Activated CD8-positive, alpha-beta T cell treated with anti-CD3 and anti-CD28 coated beads for 36 hours (primary cell): ENCODE measurements at regions not wholly inside any gene's neighbourhood (a gene's known extent, or its start where the extent isn't known, plus 50 kb on each side); places are given as distances from the start of the nearest gene placed in this dataset.

ENCODE experiments used
- ATAC-seq: fragments of 200-7000 bp; cut with Tn5 transposase; one replicate; pipeline ENCODE4 v1.10.0; 2021; ENCODE audit warnings: mild to moderate bottlenecking, moderate library complexity
- CTCF ChIA-PET: fragments of 350-600 bp; sonication (Branson Sonifier 250); formaldehyde crosslinking; loops from one replicate; lab custom pipeline; 2021; ENCODE audit warnings: antibody characterized with exemption; lab: Charles Lee
- POLR2A ChIA-PET: fragments of 350-600 bp; sonication (Branson Sonifier 250); formaldehyde crosslinking; loops from one replicate; lab custom pipeline; 2021; ENCODE audit warnings: antibody characterized with exemption; lab: Charles Lee
- DNase-seq: peaks from one replicate; pipeline ENCODE4 v3.0.0-alpha.2; 2020
- H3K27ac Mint-ChIP-seq: one replicate; pipeline ENCODE4 v1.8.0; 2021; ENCODE audit warnings: mild to moderate bottlenecking, mixed read lengths
- H3K27me3 Mint-ChIP-seq: one replicate; pipeline ENCODE4 v1.8.0; 2021; ENCODE audit warnings: mixed read lengths
- H3K36me3 Mint-ChIP-seq: one replicate; pipeline ENCODE4 v1.8.0; 2021; ENCODE audit warnings: low read depth, mixed read lengths
- H3K4me1 Mint-ChIP-seq: one replicate; pipeline ENCODE4 v1.8.0; 2021; ENCODE audit warnings: low read depth, mixed read lengths
- H3K4me3 Mint-ChIP-seq: one replicate; pipeline ENCODE4 v1.8.0; 2021; ENCODE audit warnings: mild to moderate bottlenecking, moderate library complexity, mixed read lengths
- H3K9me3 Mint-ChIP-seq: one replicate; pipeline ENCODE4 v1.8.0; 2021; ENCODE audit warnings: mixed read lengths
- intact Hi-C: fragments of 100-400 bp; cut with micrococcal nuclease; formaldehyde crosslinking; loops from one replicate; pipeline ENCODE4 v1.10.0; 2022
- TF ChIP-seq, protein P1 (sequence below): fragments of 200-600 bp; IDR thresholded peaks from one replicate; pipeline ENCODE4 v1.8.0; 2022; ENCODE audit warnings: antibody characterized with exemption, mild to moderate bottlenecking

DNA sequence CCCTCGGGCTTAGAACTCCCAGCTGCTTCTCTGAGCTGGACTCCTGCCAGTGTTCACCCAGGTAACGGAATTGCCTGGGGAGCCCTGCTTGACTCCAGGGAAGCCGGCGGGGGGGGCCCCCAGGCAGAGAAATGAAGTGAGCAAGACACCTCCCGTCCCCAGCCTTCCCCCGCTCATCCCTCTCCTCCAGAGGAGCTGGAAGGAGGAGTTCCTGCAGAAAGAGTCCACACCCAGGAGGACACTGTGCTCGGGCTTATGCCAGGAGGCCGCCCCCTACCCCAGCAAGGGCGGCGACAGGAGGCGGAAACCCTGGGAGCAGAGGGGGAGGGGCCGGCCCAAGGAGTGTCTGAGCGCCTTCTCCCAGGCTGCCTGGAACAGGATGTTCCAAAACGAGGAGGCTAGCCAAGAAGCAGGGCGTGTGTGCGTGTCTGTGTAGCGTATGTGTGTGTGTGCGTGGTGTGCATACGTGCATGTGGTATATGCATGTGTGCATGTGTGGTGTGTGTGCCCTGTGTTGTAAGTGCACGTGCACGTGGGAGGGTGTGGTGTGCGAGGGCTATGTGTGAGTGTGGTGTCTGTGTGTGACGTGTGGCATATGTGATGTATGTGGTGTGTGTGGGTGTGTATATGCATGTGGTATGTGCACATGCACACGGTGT, 511.3 kb downstream of the SHQ1 start:
- H3K4me1 Mint-ChIP-seq, result peaks cover 5% of the 10 kb centered on the region
- CTCF ChIA-PET, result no interaction called here
- no peak overlapping the region for H3K27ac Mint-ChIP-seq
- POLR2A ChIA-PET, result interaction anchor here (1.3 kb wide), 1 partner anchor 11 kb away, joined by 3 read pairs; no protein-coding TSS in a partner anchor
- H3K4me3 Mint-ChIP-seq, result no peak overlapping the region
- no peaks in the 10 kb centered on the region for H3K9me3 Mint-ChIP-seq
- ATAC-seq, result no peak
- H3K36me3 Mint-ChIP-seq, result no peaks in the 10 kb centered on the region
- TF ChIP-seq, protein P1, sequence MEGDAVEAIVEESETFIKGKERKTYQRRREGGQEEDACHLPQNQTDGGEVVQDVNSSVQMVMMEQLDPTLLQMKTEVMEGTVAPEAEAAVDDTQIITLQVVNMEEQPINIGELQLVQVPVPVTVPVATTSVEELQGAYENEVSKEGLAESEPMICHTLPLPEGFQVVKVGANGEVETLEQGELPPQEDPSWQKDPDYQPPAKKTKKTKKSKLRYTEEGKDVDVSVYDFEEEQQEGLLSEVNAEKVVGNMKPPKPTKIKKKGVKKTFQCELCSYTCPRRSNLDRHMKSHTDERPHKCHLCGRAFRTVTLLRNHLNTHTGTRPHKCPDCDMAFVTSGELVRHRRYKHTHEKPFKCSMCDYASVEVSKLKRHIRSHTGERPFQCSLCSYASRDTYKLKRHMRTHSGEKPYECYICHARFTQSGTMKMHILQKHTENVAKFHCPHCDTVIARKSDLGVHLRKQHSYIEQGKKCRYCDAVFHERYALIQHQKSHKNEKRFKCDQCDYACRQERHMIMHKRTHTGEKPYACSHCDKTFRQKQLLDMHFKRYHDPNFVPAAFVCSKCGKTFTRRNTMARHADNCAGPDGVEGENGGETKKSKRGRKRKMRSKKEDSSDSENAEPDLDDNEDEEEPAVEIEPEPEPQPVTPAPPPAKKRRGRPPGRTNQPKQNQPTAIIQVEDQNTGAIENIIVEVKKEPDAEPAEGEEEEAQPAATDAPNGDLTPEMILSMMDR, result no peak
- intact Hi-C loops, result no loop called here
- no peaks in the 10 kb centered on the region for H3K27me3 Mint-ChIP-seq
- DNase-seq, result peak; percentile 26

DNA sequence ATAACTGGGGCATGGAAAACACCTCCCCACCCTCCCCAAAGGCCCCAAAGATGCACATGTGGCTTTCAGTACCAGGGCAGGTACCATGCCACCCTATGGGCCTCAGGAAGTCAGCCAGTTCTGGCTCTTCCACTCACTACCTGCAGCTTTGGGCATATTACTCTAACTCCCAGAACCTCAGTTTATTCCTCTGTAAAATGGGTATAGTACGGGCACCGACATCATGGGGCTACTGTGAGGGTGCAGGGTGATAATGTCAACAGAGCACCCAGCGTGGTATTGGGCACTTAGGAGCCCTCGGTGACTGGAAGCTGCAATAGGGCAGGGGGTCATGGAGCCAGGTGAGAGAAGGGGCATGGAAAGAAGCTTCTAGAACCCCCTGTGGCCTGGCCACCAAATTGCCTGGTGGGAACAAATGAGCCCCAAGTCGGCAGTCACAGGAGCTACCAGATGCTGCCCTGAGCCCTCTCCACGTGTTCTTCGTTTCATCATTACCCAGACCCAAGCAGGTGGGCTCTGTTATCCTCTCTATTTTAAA, 512.1 kb downstream of the SHQ1 start:
- ATAC-seq, result no peak
- TF ChIP-seq, protein P1, result no peak
- ChIA-PET CTCF (no interaction called here), POLR2A (interaction anchor here (1.3 kb wide), 1 partner anchor 12 kb away, joined by 3 read pairs; no protein-coding TSS in a partner anchor)
- intact Hi-C loops, result no loop called here
- Mint-ChIP-seq H3K36me3 (no peaks in the 10 kb centered on the region), H3K4me1 (peaks cover 5% of the 10 kb centered on the region), H3K9me3 (no peaks in the 10 kb centered on the region), H3K27ac (no peak overlapping the region), H3K27me3 (no peaks in the 10 kb centered on the region), H3K4me3 (no peak overlapping the region)
- DNase-seq, result no peak

DNA sequence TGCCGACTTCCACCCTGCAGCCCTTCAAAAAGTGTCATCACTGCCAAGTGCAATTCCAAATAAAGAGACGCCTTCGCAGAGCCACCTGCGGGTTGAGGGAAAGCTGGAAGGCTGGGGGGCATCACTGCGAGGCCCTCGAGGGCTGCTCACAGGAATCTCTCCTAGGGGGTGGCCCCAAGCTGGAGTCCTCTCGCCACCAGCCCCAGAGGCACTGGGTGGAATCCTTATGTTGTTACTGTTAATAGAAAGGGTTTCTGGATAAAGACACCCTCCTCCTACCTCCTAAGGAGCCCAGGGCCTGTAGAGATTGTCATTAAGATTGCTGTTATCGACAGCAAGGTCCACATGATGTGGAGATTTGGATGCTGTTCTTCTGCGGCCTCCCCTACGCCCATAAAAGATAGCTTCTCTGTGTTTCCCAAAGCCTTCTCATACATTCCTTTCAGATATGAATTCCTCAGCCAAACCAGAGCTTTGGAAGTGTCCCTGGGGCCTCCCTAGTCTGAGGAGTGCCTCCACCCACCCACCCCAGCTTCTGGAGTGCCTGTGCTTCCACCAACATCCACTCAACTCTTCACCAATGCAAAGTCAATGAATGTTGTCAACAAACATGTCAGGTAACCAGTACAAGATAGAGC, 512.7 kb downstream of the SHQ1 start:
- ATAC-seq (no peak), DNase-seq (no peak)
- Mint-ChIP-seq H3K4me1 (peaks cover under 1% of the 10 kb centered on the region), H3K36me3 (no peaks in the 10 kb centered on the region), H3K9me3 (no peaks in the 10 kb centered on the region), H3K4me3 (no peak overlapping the region), H3K27me3 (peaks cover 2% of the 10 kb centered on the region), H3K27ac (no peak overlapping the region)
- ChIA-PET POLR2A (interaction anchor here (1.3 kb wide), 1 partner anchor 13 kb away, joined by 3 read pairs; no protein-coding TSS in a partner anchor), CTCF (no interaction called here)
- TF ChIP-seq, protein P1, result no peak
- intact Hi-C loops, result no loop called here

DNA sequence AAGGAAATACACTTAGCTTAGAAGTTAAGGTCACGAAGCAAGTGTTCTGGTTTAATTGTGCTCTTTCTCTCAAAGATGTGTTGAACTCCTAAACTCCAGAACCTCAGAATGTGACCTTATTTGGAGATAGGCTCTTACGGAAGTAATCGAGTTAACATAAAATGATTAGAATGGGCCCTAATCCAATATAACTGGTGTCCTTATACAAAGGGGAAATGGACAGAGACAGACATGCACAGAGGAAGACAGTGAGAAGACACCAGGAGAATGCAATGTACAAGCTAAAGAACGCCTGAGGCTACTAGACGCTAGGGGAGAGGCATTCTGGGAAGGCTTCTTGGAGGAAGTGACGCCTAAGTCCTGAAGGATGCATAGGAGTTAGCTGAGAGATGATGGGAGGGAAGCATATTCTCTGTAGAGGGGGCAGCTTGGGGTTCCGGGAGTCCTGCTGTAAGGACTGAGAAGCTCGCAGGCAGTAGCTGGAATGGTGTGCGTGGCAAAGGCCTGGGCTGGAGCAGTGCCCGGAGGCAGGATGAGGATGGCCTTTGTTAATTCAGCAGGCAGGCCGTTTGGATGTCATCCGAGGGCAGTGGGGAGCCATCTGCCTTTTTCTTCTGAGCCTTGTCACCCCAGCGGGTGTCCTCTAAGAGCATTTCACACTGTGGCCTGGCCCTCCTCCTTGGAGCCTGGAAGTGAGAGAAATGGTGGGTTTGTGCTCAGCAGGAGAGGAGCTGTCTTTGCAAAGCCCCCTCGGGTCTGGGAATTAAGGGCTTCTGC, 513.4 kb downstream of the SHQ1 start:
- Mint-ChIP-seq H3K36me3 (no peaks in the 10 kb centered on the region), H3K27ac (no peak overlapping the region), H3K9me3 (no peaks in the 10 kb centered on the region), H3K4me3 (no peak overlapping the region), H3K27me3 (peaks cover 4% of the 10 kb centered on the region), H3K4me1 (no peaks in the 10 kb centered on the region)
- ChIA-PET POLR2A (no interaction called here), CTCF (interaction anchor here (2.0 kb wide), 1 partner anchor 487 kb away, joined by 4 read pairs; no protein-coding TSS in a partner anchor)
- TF ChIP-seq, protein P1, result no peak
- ATAC-seq (no peak), DNase-seq (no peak)
- intact Hi-C loops, result no loop called here
